ENCODE measurements at regions not wholly inside any gene's neighbourhood (a gene's known extent, or its start where the extent isn't known, plus 50 kb on each side); places are given as distances from the start of the nearest gene placed in this dataset.

DNA sequence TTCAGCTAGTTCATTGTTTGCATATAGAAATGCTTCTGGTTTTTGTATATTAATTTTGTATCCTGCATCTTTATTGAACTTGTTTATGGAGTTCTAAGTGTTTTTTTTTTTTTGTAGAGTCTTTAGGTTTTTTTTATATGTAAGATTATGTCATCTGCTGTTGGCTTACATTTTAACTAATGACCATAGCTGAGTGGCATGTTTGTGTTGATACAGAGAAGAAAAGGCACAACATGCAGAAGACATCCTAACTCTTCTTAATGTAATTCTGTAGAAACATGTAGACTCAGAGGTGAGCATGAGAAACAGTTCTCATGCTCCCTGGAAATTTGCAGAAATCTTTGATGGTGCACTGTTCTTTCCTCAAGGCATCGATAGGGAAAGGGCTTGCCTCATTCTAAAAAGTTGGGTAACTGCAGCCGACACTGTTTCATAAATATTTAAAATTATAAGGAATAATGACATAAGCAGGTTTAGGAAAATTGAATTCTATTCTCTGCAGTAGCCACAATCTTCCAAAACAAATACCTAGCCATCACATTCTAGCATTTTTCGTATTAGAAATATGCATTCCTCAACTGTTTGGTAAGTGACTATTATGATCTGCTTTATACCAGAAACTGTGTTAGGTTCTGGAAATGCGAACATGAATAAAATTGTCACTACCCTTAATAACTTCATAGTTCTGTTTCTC is 499.6 kb upstream of the KCNMB2 start:
- TF ChIP-seq FOXP2 (optimal IDR thresholded peaks at IDR 0.05; ENCODE audit: control extremely low read depth, extremely low read length, insufficient read depth) (no peak), EZH2 (IDR thresholded peaks at IDR 0.05) (no peak), POLR2AphosphoS5 (IDR thresholded peaks at IDR 0.05; ENCODE audit: borderline replicate concordance, low read depth, low read length) (no peak)
- DNase-seq (ENCODE audit: low read depth, low spot score): no peak

DNA sequence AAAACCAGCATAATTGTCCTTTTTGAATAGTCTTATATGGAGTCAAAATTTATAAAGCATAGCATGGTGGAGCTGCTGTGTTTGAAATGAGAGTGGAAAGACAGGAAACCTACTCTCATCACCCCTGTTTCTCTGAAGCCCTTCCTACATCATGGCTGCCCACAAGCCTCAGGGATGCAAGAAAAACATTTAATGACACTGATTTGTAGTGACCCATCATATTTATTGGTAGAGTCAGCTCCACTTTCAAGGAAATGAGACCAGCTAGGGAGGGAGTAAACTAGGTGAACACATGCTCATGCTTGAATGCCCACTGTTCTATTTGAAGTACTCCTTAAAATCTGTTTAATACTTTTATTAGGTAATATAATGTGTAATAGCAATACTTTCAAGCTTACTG is 494.3 kb upstream of the KCNMB2 start:
- DNase-seq (ENCODE audit: low read depth, low spot score): no peak
- Histone ChIP-seq H3K9ac (ENCODE audit: insufficient read length) (no peak overlapping the region), H3K36me3 (ENCODE audit: insufficient read depth, low read length) (no peaks in the 10 kb centered on the region), H3K9me3 (ENCODE audit: low read depth, low read length) (no peaks in the 10 kb centered on the region), H3K27ac (no peak overlapping the region), H3K4me3 (no peak overlapping the region)
- no peak for TF ChIP-seq EZH2 (IDR thresholded peaks at IDR 0.05)
- TF ChIP-seq POLR2AphosphoS5 (IDR thresholded peaks at IDR 0.05; ENCODE audit: borderline replicate concordance, low read depth, low read length): no peak
- TF ChIP-seq FOXP2 (optimal IDR thresholded peaks at IDR 0.05; ENCODE audit: control extremely low read depth, extremely low read length, insufficient read depth): no peak

More for the DNA sequence above, 499.6 kb upstream of the KCNMB2 start:
- H3K27ac ChIP-seq: no peak overlapping the region
- no peaks in the 10 kb centered on the region for H3K9me3 ChIP-seq (ENCODE audit: low read depth, low read length)
- no peak overlapping the region for H3K4me3 ChIP-seq
- no peaks in the 10 kb centered on the region for H3K36me3 ChIP-seq (ENCODE audit: insufficient read depth, low read length)
- H3K9ac ChIP-seq (ENCODE audit: insufficient read length): no peak overlapping the region

DNA sequence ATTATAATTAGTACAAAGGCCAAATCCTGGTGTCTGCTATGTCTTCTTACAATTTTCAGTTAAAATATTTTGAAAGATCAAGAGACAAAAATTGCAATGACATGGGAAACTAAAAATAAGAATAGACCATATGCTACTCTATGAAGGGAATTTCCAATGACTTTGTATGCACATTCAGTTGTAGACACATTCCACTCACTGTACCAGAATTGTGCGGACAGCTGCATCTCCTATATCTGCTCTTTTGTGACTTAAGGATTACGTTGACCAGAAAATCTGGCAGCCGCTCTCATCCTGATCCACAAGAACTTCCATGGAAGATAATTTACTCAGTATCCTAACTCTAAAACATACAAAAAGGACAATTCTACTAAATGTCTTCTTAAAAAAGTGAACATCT is 493.9 kb upstream of the KCNMB2 start:
- no peak for DNase-seq (ENCODE audit: low read depth, low spot score)
- H3K4me3 ChIP-seq: no peak overlapping the region
- TF ChIP-seq FOXP2 (optimal IDR thresholded peaks at IDR 0.05; ENCODE audit: control extremely low read depth, extremely low read length, insufficient read depth): no peak
- TF ChIP-seq POLR2AphosphoS5 (IDR thresholded peaks at IDR 0.05; ENCODE audit: borderline replicate concordance, low read depth, low read length): no peak
- no peak for TF ChIP-seq EZH2 (IDR thresholded peaks at IDR 0.05)
- no peak overlapping the region for H3K9ac ChIP-seq (ENCODE audit: insufficient read length)
- no peaks in the 10 kb centered on the region for H3K36me3 ChIP-seq (ENCODE audit: insufficient read depth, low read length)
- no peaks in the 10 kb centered on the region for H3K9me3 ChIP-seq (ENCODE audit: low read depth, low read length)
- no peak overlapping the region for H3K27ac ChIP-seq

DNA sequence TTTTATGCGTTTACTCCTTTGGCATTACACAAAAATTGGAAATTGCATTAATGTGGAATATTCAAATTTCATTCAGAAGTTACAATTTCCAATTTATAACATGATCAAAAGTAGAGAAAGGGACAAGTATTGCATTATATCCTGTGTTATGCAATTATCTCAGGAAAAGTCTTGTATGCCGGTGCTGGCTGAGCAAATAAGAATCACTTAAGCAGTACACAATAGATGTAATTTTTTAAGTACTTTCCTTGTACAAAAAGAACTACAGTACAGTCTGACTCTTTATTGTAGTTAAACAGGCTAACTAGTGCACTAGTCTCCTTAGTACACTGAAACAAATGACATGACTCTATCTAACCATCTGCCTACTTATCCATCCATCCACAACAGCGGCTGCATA is 493.2 kb upstream of the KCNMB2 start:
- no peak overlapping the region for H3K27ac ChIP-seq
- no peaks in the 10 kb centered on the region for H3K9me3 ChIP-seq (ENCODE audit: low read depth, low read length)
- H3K9ac ChIP-seq (ENCODE audit: insufficient read length): no peak overlapping the region
- no peak for DNase-seq (ENCODE audit: low read depth, low spot score)
- no peak overlapping the region for H3K4me3 ChIP-seq
- TF ChIP-seq EZH2 (IDR thresholded peaks at IDR 0.05): no peak
- no peak for TF ChIP-seq POLR2AphosphoS5 (IDR thresholded peaks at IDR 0.05; ENCODE audit: borderline replicate concordance, low read depth, low read length)
- no peak for TF ChIP-seq FOXP2 (optimal IDR thresholded peaks at IDR 0.05; ENCODE audit: control extremely low read depth, extremely low read length, insufficient read depth)
- H3K36me3 ChIP-seq (ENCODE audit: insufficient read depth, low read length): no peaks in the 10 kb centered on the region

DNA sequence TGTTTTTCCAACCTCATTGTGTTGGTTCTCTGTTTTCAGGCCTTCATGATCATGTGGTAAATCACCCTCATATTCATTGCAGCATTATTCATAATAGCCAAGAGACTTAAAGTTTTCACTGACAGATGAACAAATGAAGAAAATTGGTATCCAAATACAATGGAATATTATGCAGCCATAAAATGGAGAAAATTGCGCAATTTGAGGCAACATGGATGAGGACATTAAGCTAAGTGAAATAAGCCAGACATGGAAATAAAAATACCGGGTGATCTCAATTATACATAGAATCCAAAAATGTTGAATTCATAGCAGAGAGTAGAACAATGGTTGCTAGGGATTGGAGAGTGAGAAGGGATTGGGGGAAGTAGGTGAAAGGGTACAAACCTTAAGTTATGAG is 491.9 kb upstream of the KCNMB2 start:
- H3K9me3 ChIP-seq (ENCODE audit: low read depth, low read length): no peaks in the 10 kb centered on the region
- no peak overlapping the region for H3K27ac ChIP-seq
- TF ChIP-seq FOXP2 (optimal IDR thresholded peaks at IDR 0.05; ENCODE audit: control extremely low read depth, extremely low read length, insufficient read depth) (no peak), POLR2AphosphoS5 (IDR thresholded peaks at IDR 0.05; ENCODE audit: borderline replicate concordance, low read depth, low read length) (no peak), EZH2 (IDR thresholded peaks at IDR 0.05) (no peak)

DNA sequence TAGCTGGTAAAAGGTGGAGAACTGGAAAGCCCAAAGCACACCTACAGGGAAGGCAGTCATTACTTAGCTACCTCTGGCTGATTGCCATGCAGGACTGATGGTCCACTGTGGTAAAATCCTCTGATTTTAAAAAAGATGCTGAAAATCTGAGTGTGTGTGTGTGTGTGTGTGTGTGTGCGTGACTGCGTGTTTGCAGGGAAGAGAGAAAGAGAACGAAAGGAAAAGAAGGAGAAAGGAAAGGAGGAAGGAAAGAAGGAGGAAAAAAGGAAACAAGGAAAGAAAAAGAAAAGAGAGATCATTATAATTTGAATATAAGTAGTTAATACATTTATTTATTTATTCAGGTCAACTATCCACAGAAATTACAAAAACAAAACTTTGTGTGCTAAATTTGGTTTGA is 488.7 kb upstream of the KCNMB2 start:
- DNase-seq (ENCODE audit: low read depth, low spot score): no peak
- no peaks in the 10 kb centered on the region for H3K36me3 ChIP-seq (ENCODE audit: insufficient read depth, low read length)
- H3K4me3 ChIP-seq: no peak overlapping the region
- no peak overlapping the region for H3K9ac ChIP-seq (ENCODE audit: insufficient read length)
- no peak overlapping the region for H3K27ac ChIP-seq
- H3K9me3 ChIP-seq (ENCODE audit: low read depth, low read length): no peaks in the 10 kb centered on the region
- TF ChIP-seq EZH2 (IDR thresholded peaks at IDR 0.05) (no peak), POLR2AphosphoS5 (IDR thresholded peaks at IDR 0.05; ENCODE audit: borderline replicate concordance, low read depth, low read length) (no peak), FOXP2 (optimal IDR thresholded peaks at IDR 0.05; ENCODE audit: control extremely low read depth, extremely low read length, insufficient read depth) (no peak)

More for the DNA sequence above, 491.9 kb upstream of the KCNMB2 start:
- Histone ChIP-seq H3K36me3 (ENCODE audit: insufficient read depth, low read length) (no peaks in the 10 kb centered on the region), H3K9ac (ENCODE audit: insufficient read length) (no peak overlapping the region), H3K4me3 (no peak overlapping the region)
- DNase-seq (ENCODE audit: low read depth, low spot score): no peak

DNA sequence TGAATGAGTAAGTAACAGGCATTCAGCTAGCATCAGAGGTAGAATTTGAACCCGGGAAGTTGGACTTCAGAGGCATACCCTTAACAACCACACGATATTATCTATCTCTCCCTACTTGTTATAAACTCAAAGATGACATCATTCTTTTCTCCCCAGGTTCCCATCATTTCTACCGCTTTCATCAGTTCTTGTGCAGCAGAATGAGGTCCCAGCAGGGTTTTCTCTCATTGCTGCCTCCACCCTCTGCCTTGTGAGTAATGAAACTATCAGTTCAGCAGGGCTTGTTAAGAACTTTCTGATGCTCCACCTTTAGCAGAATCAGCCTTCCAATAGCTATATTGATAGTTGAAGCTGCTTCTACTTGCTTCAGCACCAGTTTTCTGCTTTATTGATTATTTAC is 487.5 kb upstream of the KCNMB2 start:
- H3K27ac ChIP-seq: no peak overlapping the region
- H3K9me3 ChIP-seq (ENCODE audit: low read depth, low read length): no peaks in the 10 kb centered on the region
- no peak overlapping the region for H3K9ac ChIP-seq (ENCODE audit: insufficient read length)
- H3K4me3 ChIP-seq: no peak overlapping the region
- no peak for DNase-seq (ENCODE audit: low read depth, low spot score)
- H3K36me3 ChIP-seq (ENCODE audit: insufficient read depth, low read length): no peaks in the 10 kb centered on the region
- TF ChIP-seq FOXP2 (optimal IDR thresholded peaks at IDR 0.05; ENCODE audit: control extremely low read depth, extremely low read length, insufficient read depth) (no peak), EZH2 (IDR thresholded peaks at IDR 0.05) (no peak), POLR2AphosphoS5 (IDR thresholded peaks at IDR 0.05; ENCODE audit: borderline replicate concordance, low read depth, low read length) (no peak)

DNA sequence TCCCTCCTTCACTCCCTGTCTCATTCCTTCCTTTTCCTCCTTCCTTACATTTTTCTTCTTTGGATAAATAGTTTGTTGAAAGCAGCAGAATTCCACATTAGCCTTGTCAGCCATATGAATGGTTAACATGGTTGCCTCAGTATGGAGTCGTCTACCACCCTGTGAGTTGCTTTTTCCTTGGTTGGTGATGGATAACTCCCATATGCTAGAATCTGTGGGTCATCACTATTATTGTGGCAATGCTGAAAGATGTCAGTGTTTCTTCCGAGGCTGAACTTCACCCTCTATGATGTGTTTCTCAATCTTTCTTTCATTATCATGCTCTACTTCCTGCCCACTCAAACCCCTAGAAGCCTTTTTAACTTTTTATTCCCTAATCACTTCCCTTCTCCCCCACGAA is 481.8 kb upstream of the KCNMB2 start:
- H3K9me3 ChIP-seq (ENCODE audit: low read depth, low read length): no peaks in the 10 kb centered on the region
- H3K27ac ChIP-seq: peak overlapping the region; percentile 34; the same call in 1 of the 2 replicates
- DNase-seq (ENCODE audit: low read depth, low spot score): no peak
- no peaks in the 10 kb centered on the region for H3K36me3 ChIP-seq (ENCODE audit: insufficient read depth, low read length)
- TF ChIP-seq POLR2AphosphoS5 (IDR thresholded peaks at IDR 0.05; ENCODE audit: borderline replicate concordance, low read depth, low read length): no peak
- no peak for TF ChIP-seq EZH2 (IDR thresholded peaks at IDR 0.05)
- TF ChIP-seq FOXP2 (optimal IDR thresholded peaks at IDR 0.05; ENCODE audit: control extremely low read depth, extremely low read length, insufficient read depth): no peak
- no peak overlapping the region for H3K9ac ChIP-seq (ENCODE audit: insufficient read length)
- peak overlapping the region; percentile 18 for H3K4me3 ChIP-seq

DNA sequence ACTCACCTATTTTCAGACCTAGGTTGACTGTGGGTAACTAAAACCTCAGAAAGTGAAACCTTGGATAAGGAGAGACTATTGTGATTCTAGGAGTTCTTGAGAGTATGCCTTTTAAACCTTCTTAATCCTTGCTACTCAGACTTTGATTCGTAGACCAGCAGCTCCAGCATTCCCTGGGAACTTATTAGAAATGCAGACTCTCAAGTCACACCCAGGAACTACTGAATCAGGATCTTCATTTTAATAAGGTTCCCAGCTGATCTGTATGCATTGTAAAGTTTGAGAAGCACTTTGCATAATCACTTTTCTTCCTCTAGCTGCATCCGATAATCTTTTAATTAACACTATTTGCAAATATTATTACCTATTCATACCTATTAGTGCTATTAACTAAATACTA is 480.3 kb upstream of the KCNMB2 start:
- DNase-seq (ENCODE audit: low read depth, low spot score): no peak
- Histone ChIP-seq H3K36me3 (ENCODE audit: insufficient read depth, low read length) (no peaks in the 10 kb centered on the region), H3K9me3 (ENCODE audit: low read depth, low read length) (no peaks in the 10 kb centered on the region), H3K4me3 (no peak overlapping the region), H3K27ac (no peak overlapping the region), H3K9ac (ENCODE audit: insufficient read length) (no peak overlapping the region)
- TF ChIP-seq POLR2AphosphoS5 (IDR thresholded peaks at IDR 0.05; ENCODE audit: borderline replicate concordance, low read depth, low read length): no peak
- TF ChIP-seq FOXP2 (optimal IDR thresholded peaks at IDR 0.05; ENCODE audit: control extremely low read depth, extremely low read length, insufficient read depth): no peak
- no peak for TF ChIP-seq EZH2 (IDR thresholded peaks at IDR 0.05)

Measured in SK-N-MC (cell line).